ENCODE measurements at regions not wholly inside any gene's neighbourhood (a gene's known extent, or its start where the extent isn't known, plus 50 kb on each side); places are given as distances from the start of the nearest gene placed in this dataset.

GRCh38 chr2:176873403-176873802 is 339.2 kb upstream of the HNRNPA3 start:
- Histone ChIP-seq H3K4me1 (no peaks in the 10 kb centered on the region), H3K9me3 (0 out of 3 replicates have a peak, but pooled peaks cover 3% of the 10 kb centered on the region), H3K27ac (no peak overlapping the region), H3K4me2 (no peak overlapping the region), H3K4me3 (no peak overlapping the region)
- DNase-seq (ENCODE audit: low read depth in 1 of 2, low spot score in 1 of 2) (no peak), ATAC-seq (no peak), FAIRE-seq (no peak)
- WGBS (ENCODE audit: missing lambda C conversion rate), result under 1% methylated on average over 4 of the region's 4 CpGs
- POLR2A ChIA-PET, result no interaction called here
- TF ChIP-seq BCL3 (IDR thresholded peaks at IDR 0.05) (no peak), MAFK (IDR thresholded peaks at IDR 0.05; ENCODE audit: partially characterized antibody) (no peak), FOXS1 (CRISPR knock-in tag; IDR thresholded peaks at IDR 0.05) (no peak), ELK1 (IDR thresholded peaks at IDR 0.05; ENCODE audit: low read depth, low read length) (no peak), SREBF2 (IDR thresholded peaks at IDR 0.05) (no peak), HDAC2 (IDR thresholded peaks at IDR 0.05) (no peak), ZNF302 (CRISPR knock-in tag; IDR thresholded peaks at IDR 0.05) (no peak), ZFP36 (IDR thresholded peaks at IDR 0.05; ENCODE audit: borderline replicate concordance, partially characterized antibody) (no peak), CHD4 (IDR thresholded peaks at IDR 0.05; ENCODE audit: borderline replicate concordance) (no peak)
- CTCF ChIA-PET, result interaction anchor here (0.5 kb wide), 1 partner anchor 853 kb away, joined by 3 read pairs; no protein-coding TSS in a partner anchor

- Histone ChIP-seq H3K4me1 (no peaks in the 10 kb centered on the region), H3K4me2 (no peak overlapping the region), H3K4me3 (no peak overlapping the region), H3K9me3 (0 out of 3 replicates have a peak, but pooled peaks cover 3% of the 10 kb centered on the region), H3K27ac (no peak overlapping the region)
- TF ChIP-seq MAFK (IDR thresholded peaks at IDR 0.05; ENCODE audit: partially characterized antibody) (no peak), ELK1 (IDR thresholded peaks at IDR 0.05; ENCODE audit: low read depth, low read length) (no peak), ZC3H11A (IDR thresholded peaks at IDR 0.05) (no peak), FOSB (CRISPR knock-in tag; IDR thresholded peaks at IDR 0.05) (no peak), BHLHE40 (IDR thresholded peaks at IDR 0.05; ENCODE audit: low read depth, low read length) (no peak), CEBPB (IDR thresholded peaks at IDR 0.05) (no peak), ZNF302 (CRISPR knock-in tag; IDR thresholded peaks at IDR 0.05) (no peak), E2F6 (IDR thresholded peaks at IDR 0.05; ENCODE audit: borderline replicate concordance, low read depth) (no peak), HOXB5 (CRISPR knock-in tag; IDR thresholded peaks at IDR 0.05) (no peak), POLR2AphosphoS2 (conservative IDR thresholded peaks at IDR 0.05; ENCODE audit: low read length) (no peak), REST (IDR thresholded peaks at IDR 0.05) (no peak), CHD4 (IDR thresholded peaks at IDR 0.05; ENCODE audit: borderline replicate concordance) (no peak), KDM1A (IDR thresholded peaks at IDR 0.05; ENCODE audit: low read depth) (no peak), ESRRA (IDR thresholded peaks at IDR 0.05; ENCODE audit: borderline replicate concordance, low read length) (no peak), RNF2 (IDR thresholded peaks at IDR 0.05; ENCODE audit: borderline replicate concordance, low read depth) (no peak), ZFP36 (IDR thresholded peaks at IDR 0.05; ENCODE audit: borderline replicate concordance, partially characterized antibody) (no peak)
- CTCF ChIA-PET, result no interaction called here
- POLR2A ChIA-PET, result no interaction called here
- WGBS (ENCODE audit: missing lambda C conversion rate), result 4% methylated on average over 4 of the region's 4 CpGs
- no peak for ATAC-seq
- no peak for DNase-seq (ENCODE audit: low read depth in 1 of 2, low spot score in 1 of 2)
- no peak for FAIRE-seq
Measured at GRCh38 chr2:176876493-176877103, 336.0 kb upstream of the HNRNPA3 start.

Measured in A549 (cell line).